ENCODE measurements at regions not wholly inside any gene's neighbourhood (a gene's known extent, or its start where the extent isn't known, plus 50 kb on each side); places are given as distances from the start of the nearest gene placed in this dataset.

DNA sequence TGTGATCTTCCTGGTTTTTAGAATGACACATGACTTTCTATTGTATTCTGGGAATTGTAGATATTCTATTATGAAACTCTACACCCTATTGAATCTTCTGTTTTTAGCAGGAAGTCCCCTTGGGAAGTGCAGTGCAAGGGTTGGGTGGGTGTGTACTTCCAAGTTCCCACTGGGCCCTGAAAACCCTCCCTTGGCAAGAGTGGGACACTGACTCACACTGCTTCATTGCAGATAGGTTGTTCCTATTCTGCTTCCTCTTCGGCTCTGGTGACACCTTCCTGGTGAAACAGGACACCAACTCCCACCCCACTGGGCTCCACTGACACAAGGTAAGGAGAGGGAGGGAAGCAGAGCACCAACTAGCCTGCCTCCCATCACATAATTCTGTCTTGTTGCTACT is 121.8 kb downstream of the KCTD12 start:
- TF ChIP-seq, protein P1, sequence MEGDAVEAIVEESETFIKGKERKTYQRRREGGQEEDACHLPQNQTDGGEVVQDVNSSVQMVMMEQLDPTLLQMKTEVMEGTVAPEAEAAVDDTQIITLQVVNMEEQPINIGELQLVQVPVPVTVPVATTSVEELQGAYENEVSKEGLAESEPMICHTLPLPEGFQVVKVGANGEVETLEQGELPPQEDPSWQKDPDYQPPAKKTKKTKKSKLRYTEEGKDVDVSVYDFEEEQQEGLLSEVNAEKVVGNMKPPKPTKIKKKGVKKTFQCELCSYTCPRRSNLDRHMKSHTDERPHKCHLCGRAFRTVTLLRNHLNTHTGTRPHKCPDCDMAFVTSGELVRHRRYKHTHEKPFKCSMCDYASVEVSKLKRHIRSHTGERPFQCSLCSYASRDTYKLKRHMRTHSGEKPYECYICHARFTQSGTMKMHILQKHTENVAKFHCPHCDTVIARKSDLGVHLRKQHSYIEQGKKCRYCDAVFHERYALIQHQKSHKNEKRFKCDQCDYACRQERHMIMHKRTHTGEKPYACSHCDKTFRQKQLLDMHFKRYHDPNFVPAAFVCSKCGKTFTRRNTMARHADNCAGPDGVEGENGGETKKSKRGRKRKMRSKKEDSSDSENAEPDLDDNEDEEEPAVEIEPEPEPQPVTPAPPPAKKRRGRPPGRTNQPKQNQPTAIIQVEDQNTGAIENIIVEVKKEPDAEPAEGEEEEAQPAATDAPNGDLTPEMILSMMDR (IDR thresholded peaks at IDR 0.05) = no peak
- TF ChIP-seq EP300 (IDR thresholded peaks at IDR 0.05) (no peak), POLR2A (IDR thresholded peaks at IDR 0.05) (no peak)

All from ovary (tissue), 3 donors.